ENCODE measurements at regions not wholly inside any gene's neighbourhood (a gene's known extent, or its start where the extent isn't known, plus 50 kb on each side); places are given as distances from the start of the nearest gene placed in this dataset.
A peak's percentile ranks its signal among the peaks of the same experiment; 100 is the strongest.

GRCh38 chr10:47053081-47053798, 142.0 kb downstream of the PTPN20 start:
- Histone ChIP-seq H3K36me3 (no peaks in the 10 kb centered on the region), H3K9me3 (replicated peaks) (no peaks in the 10 kb centered on the region), H3K27ac (no peak overlapping the region), H3K27me3 (replicated peaks) (peaks cover 5% of the 10 kb centered on the region; the same call in 1 of the 2 replicates), H3K4me1 (replicated peaks) (no peaks in the 10 kb centered on the region), H3K4me3 (no peak overlapping the region)
- DNase-seq (ENCODE audit: low read depth in 1 of 2, low spot score in 2 of 2): no peak

GRCh38 chr10:47054974-47055373, 143.7 kb downstream of the PTPN20 start:
- peak in 1 of 2 experiments; percentile 27 for DNase-seq (ENCODE audit: low read depth in 1 of 2, low spot score in 2 of 2)
- H3K27me3 ChIP-seq (replicated peaks): peaks cover 5% of the 10 kb centered on the region; the same call in 1 of the 2 replicates
- H3K4me3 ChIP-seq: no peak overlapping the region
- H3K27ac ChIP-seq: no peak overlapping the region
- no peaks in the 10 kb centered on the region for H3K4me1 ChIP-seq (replicated peaks)
- no peaks in the 10 kb centered on the region for H3K9me3 ChIP-seq (replicated peaks)
- H3K36me3 ChIP-seq: no peaks in the 10 kb centered on the region

GRCh38 chr10:47055386-47056246, 144.4 kb downstream of the PTPN20 start:
- no peak overlapping the region for H3K4me3 ChIP-seq
- no peaks in the 10 kb centered on the region for H3K4me1 ChIP-seq (replicated peaks)
- no peaks in the 10 kb centered on the region for H3K9me3 ChIP-seq (replicated peaks)
- no peak overlapping the region for H3K27ac ChIP-seq
- no peak for DNase-seq (ENCODE audit: low read depth in 1 of 2, low spot score in 2 of 2)
- H3K36me3 ChIP-seq: no peaks in the 10 kb centered on the region
- peaks cover 5% of the 10 kb centered on the region; the same call in 1 of the 2 replicates for H3K27me3 ChIP-seq (replicated peaks)

- H3K4me1 ChIP-seq (replicated peaks): no peaks in the 10 kb centered on the region
- H3K27me3 ChIP-seq (replicated peaks): peaks cover 5% of the 10 kb centered on the region; the same call in 1 of the 2 replicates
- H3K27ac ChIP-seq: no peak overlapping the region
- no peak for DNase-seq (ENCODE audit: low read depth in 1 of 2, low spot score in 2 of 2)
- no peak overlapping the region for H3K4me3 ChIP-seq
- H3K9me3 ChIP-seq (replicated peaks): no peaks in the 10 kb centered on the region
- H3K36me3 ChIP-seq: no peaks in the 10 kb centered on the region
These were observed 145.0 kb downstream of the PTPN20 start for GRCh38 chr10:47056247-47056510.

- peaks cover 8% of the 10 kb centered on the region; the same call in 1 of the 2 replicates for H3K27me3 ChIP-seq (replicated peaks)
- H3K4me3 ChIP-seq: no peak overlapping the region
These were observed 146.2 kb downstream of the PTPN20 start for GRCh38 chr10:47057471-47057870.

GRCh38 chr10:47058032-47058702, 146.9 kb downstream of the PTPN20 start:
- Histone ChIP-seq H3K27me3 (replicated peaks) (peaks cover 8% of the 10 kb centered on the region; the same call in 1 of the 2 replicates), H3K4me3 (no peak overlapping the region), H3K27ac (no peak overlapping the region), H3K9me3 (replicated peaks) (no peaks in the 10 kb centered on the region), H3K4me1 (replicated peaks) (no peaks in the 10 kb centered on the region), H3K36me3 (no peaks in the 10 kb centered on the region)
- DNase-seq (ENCODE audit: low read depth in 1 of 2, low spot score in 2 of 2): no peak

More at GRCh38 chr10:47057471-47057870, 146.2 kb downstream of the PTPN20 start:
- no peaks in the 10 kb centered on the region for H3K36me3 ChIP-seq
- DNase-seq (ENCODE audit: low read depth in 1 of 2, low spot score in 2 of 2): no peak
- no peaks in the 10 kb centered on the region for H3K4me1 ChIP-seq (replicated peaks)
- no peak overlapping the region for H3K27ac ChIP-seq
- H3K9me3 ChIP-seq (replicated peaks): no peaks in the 10 kb centered on the region

GRCh38 chr10:47058961-47059391, 147.7 kb downstream of the PTPN20 start:
- Histone ChIP-seq H3K36me3 (no peaks in the 10 kb centered on the region), H3K4me1 (replicated peaks) (no peaks in the 10 kb centered on the region), H3K27ac (no peak overlapping the region), H3K4me3 (no peak overlapping the region), H3K9me3 (replicated peaks) (no peaks in the 10 kb centered on the region), H3K27me3 (replicated peaks) (peaks cover 9% of the 10 kb centered on the region)
- DNase-seq (ENCODE audit: low read depth in 1 of 2, low spot score in 2 of 2): no peak

- Histone ChIP-seq H3K9me3 (replicated peaks) (no peaks in the 10 kb centered on the region), H3K27ac (no peak overlapping the region), H3K4me1 (replicated peaks) (no peaks in the 10 kb centered on the region), H3K36me3 (no peaks in the 10 kb centered on the region), H3K27me3 (replicated peaks) (peaks cover 12% of the 10 kb centered on the region), H3K4me3 (no peak overlapping the region)
- no peak for DNase-seq (ENCODE audit: low read depth in 1 of 2, low spot score in 2 of 2)
These were observed 148.5 kb downstream of the PTPN20 start for GRCh38 chr10:47059606-47060311.

- H3K9me3 ChIP-seq (replicated peaks): no peaks in the 10 kb centered on the region
- no peak overlapping the region for H3K4me3 ChIP-seq
- no peaks in the 10 kb centered on the region for H3K36me3 ChIP-seq
- peaks cover 12% of the 10 kb centered on the region for H3K27me3 ChIP-seq (replicated peaks)
- no peak overlapping the region for H3K27ac ChIP-seq
- no peaks in the 10 kb centered on the region for H3K4me1 ChIP-seq (replicated peaks)
- no peak for DNase-seq (ENCODE audit: low read depth in 1 of 2, low spot score in 2 of 2)
These were observed 149.1 kb downstream of the PTPN20 start for GRCh38 chr10:47060356-47060755.

GRCh38 chr10:47060993-47061500, 149.8 kb downstream of the PTPN20 start:
- H3K27ac ChIP-seq: no peak overlapping the region
- no peaks in the 10 kb centered on the region for H3K36me3 ChIP-seq
- H3K9me3 ChIP-seq (replicated peaks): no peaks in the 10 kb centered on the region
- DNase-seq (ENCODE audit: low read depth in 1 of 2, low spot score in 2 of 2): no peak
- no peak overlapping the region for H3K4me3 ChIP-seq
- peaks cover 12% of the 10 kb centered on the region for H3K27me3 ChIP-seq (replicated peaks)
- H3K4me1 ChIP-seq (replicated peaks): no peaks in the 10 kb centered on the region

GRCh38 chr10:47061776-47062175, 150.5 kb downstream of the PTPN20 start:
- H3K9me3 ChIP-seq (replicated peaks): no peaks in the 10 kb centered on the region

GRCh38 chr10:47062441-47063200, 151.4 kb downstream of the PTPN20 start:
- H3K27me3 ChIP-seq (replicated peaks): peaks cover 7% of the 10 kb centered on the region
- H3K4me3 ChIP-seq: no peak overlapping the region
- no peaks in the 10 kb centered on the region for H3K4me1 ChIP-seq (replicated peaks)
- H3K36me3 ChIP-seq: no peaks in the 10 kb centered on the region
- peak in 1 of 2 experiments; percentile 7 for DNase-seq (ENCODE audit: low read depth in 1 of 2, low spot score in 2 of 2)
- no peak overlapping the region for H3K27ac ChIP-seq
- no peaks in the 10 kb centered on the region for H3K9me3 ChIP-seq (replicated peaks)

More at GRCh38 chr10:47061776-47062175, 150.5 kb downstream of the PTPN20 start:
- Histone ChIP-seq H3K27me3 (replicated peaks) (peaks cover 10% of the 10 kb centered on the region), H3K4me1 (replicated peaks) (no peaks in the 10 kb centered on the region), H3K4me3 (no peak overlapping the region), H3K36me3 (no peaks in the 10 kb centered on the region), H3K27ac (no peak overlapping the region)
- DNase-seq (ENCODE audit: low read depth in 1 of 2, low spot score in 2 of 2): no peak

GRCh38 chr10:47063858-47064257, 152.6 kb downstream of the PTPN20 start:
- Histone ChIP-seq H3K27ac (no peak overlapping the region), H3K36me3 (no peaks in the 10 kb centered on the region), H3K27me3 (replicated peaks) (peaks cover 7% of the 10 kb centered on the region), H3K9me3 (replicated peaks) (no peaks in the 10 kb centered on the region), H3K4me1 (replicated peaks) (no peaks in the 10 kb centered on the region), H3K4me3 (no peak overlapping the region)
- DNase-seq (ENCODE audit: low read depth in 1 of 2, low spot score in 2 of 2): no peak

Measured in SJSA1 (cell line).